ENCODE measurements at regions not wholly inside any gene's neighbourhood (a gene's known extent, or its start where the extent isn't known, plus 50 kb on each side); places are given as distances from the start of the nearest gene placed in this dataset.

- no peaks in the 10 kb centered on the region for H3K27me3 ChIP-seq (replicated peaks; ENCODE audit: insufficient read depth, low read depth, low read length, poor library complexity)
- DNase-seq (ENCODE audit: low spot score) = no peak
- intact Hi-C loops (cut with micrococcal nuclease; ENCODE audit: unreplicated experiment) = no loop called here
- H3K4me1 ChIP-seq (ENCODE audit: insufficient read depth, low read length, poor library complexity, severe bottlenecking) = peaks cover 14% of the 10 kb centered on the region
- ChIA-PET POLR2A (ENCODE audit: low non-redundant PET) (no interaction called here), CTCF (no interaction called here)
- no peaks in the 10 kb centered on the region for H3K9me3 ChIP-seq (ENCODE audit: low read depth, low read length, poor library complexity, severe bottlenecking)
- TF ChIP-seq CTCF (conservative IDR thresholded peaks at IDR 0.05; ENCODE audit: low read depth, low read length) (no peak), EZH2 (IDR thresholded peaks at IDR 0.05; ENCODE audit: borderline replicate concordance, low read depth, low read length, poor library complexity, severe bottlenecking) (no peak)
- no peaks in the 10 kb centered on the region for H3K36me3 ChIP-seq (ENCODE audit: insufficient read depth, low read length, poor library complexity, severe bottlenecking)
- BruUV-seq (replicated peaks) = no TSS peak
- H3K27ac ChIP-seq (ENCODE audit: low read depth, low read length, poor library complexity, severe bottlenecking) = no peak overlapping the region
- no peak overlapping the region for H3K4me3 ChIP-seq (ENCODE audit: low read depth, low read length, poor library complexity, severe bottlenecking)
Measured at GRCh38 chr15:70246623-70247220, 149.0 kb upstream of the TLE3 start.

GRCh38 chr15:70245932-70246622 lies 148.4 kb upstream of the TLE3 start:
- Histone ChIP-seq H3K36me3 (ENCODE audit: insufficient read depth, low read length, poor library complexity, severe bottlenecking) (no peaks in the 10 kb centered on the region), H3K4me1 (ENCODE audit: insufficient read depth, low read length, poor library complexity, severe bottlenecking) (peaks cover 14% of the 10 kb centered on the region), H3K27ac (ENCODE audit: low read depth, low read length, poor library complexity, severe bottlenecking) (no peak overlapping the region), H3K27me3 (replicated peaks; ENCODE audit: insufficient read depth, low read depth, low read length, poor library complexity) (no peaks in the 10 kb centered on the region), H3K4me3 (ENCODE audit: low read depth, low read length, poor library complexity, severe bottlenecking) (no peak overlapping the region), H3K9me3 (ENCODE audit: low read depth, low read length, poor library complexity, severe bottlenecking) (no peaks in the 10 kb centered on the region)
- no TSS peak for BruUV-seq (replicated peaks)
- ChIA-PET POLR2A (ENCODE audit: low non-redundant PET) (no interaction called here), CTCF (no interaction called here)
- intact Hi-C loops (cut with micrococcal nuclease; ENCODE audit: unreplicated experiment) = no loop called here
- TF ChIP-seq CTCF (conservative IDR thresholded peaks at IDR 0.05; ENCODE audit: low read depth, low read length) (no peak), EZH2 (IDR thresholded peaks at IDR 0.05; ENCODE audit: borderline replicate concordance, low read depth, low read length, poor library complexity, severe bottlenecking) (no peak)
- DNase-seq (ENCODE audit: low spot score) = no peak

- BruUV-seq (replicated peaks) = no TSS peak
- POLR2A ChIA-PET (ENCODE audit: low non-redundant PET) = no interaction called here
- Histone ChIP-seq H3K36me3 (ENCODE audit: insufficient read depth, low read length, poor library complexity, severe bottlenecking) (no peaks in the 10 kb centered on the region), H3K9me3 (ENCODE audit: low read depth, low read length, poor library complexity, severe bottlenecking) (no peaks in the 10 kb centered on the region), H3K27ac (ENCODE audit: low read depth, low read length, poor library complexity, severe bottlenecking) (no peak overlapping the region), H3K4me1 (ENCODE audit: insufficient read depth, low read length, poor library complexity, severe bottlenecking) (peaks cover 13% of the 10 kb centered on the region), H3K4me3 (ENCODE audit: low read depth, low read length, poor library complexity, severe bottlenecking) (no peak overlapping the region), H3K27me3 (replicated peaks; ENCODE audit: insufficient read depth, low read depth, low read length, poor library complexity) (no peaks in the 10 kb centered on the region)
- no peak for DNase-seq (ENCODE audit: low spot score)
- intact Hi-C loops (cut with micrococcal nuclease; ENCODE audit: unreplicated experiment) = no loop called here
- CTCF ChIA-PET = no interaction called here
- TF ChIP-seq CTCF (conservative IDR thresholded peaks at IDR 0.05; ENCODE audit: low read depth, low read length) = no peak
- TF ChIP-seq EZH2 (IDR thresholded peaks at IDR 0.05; ENCODE audit: borderline replicate concordance, low read depth, low read length, poor library complexity, severe bottlenecking) = no peak
Measured at GRCh38 chr15:70244978-70245542, 147.3 kb upstream of the TLE3 start.

Data from A673 (cell line).